Nephron (organoid): ENCODE measurements at regions not wholly inside any gene's neighbourhood (a gene's known extent, or its start where the extent isn't known, plus 50 kb on each side); places are given as distances from the start of the nearest gene placed in this dataset.

ENCODE experiments used
- H3K27ac Mint-ChIP-seq, 3 experiments: 2 replicates each; pipeline ENCODE4 v1.8.0; 2020; ENCODE audit warnings: mixed read lengths in 3 of 3, mild to moderate bottlenecking in 2 of 3, moderate library complexity in 1 of 3
- H3K27me3 Mint-ChIP-seq: 2 replicates; pipeline ENCODE4 v1.8.0; 2021; ENCODE audit warnings: low read depth, mild to moderate bottlenecking, moderate library complexity, mixed read lengths
- H3K36me3 Mint-ChIP-seq: 2 replicates; pipeline ENCODE4 v1.8.0; 2020; ENCODE audit warnings: low read depth, mixed read lengths
- H3K4me1 Mint-ChIP-seq: 2 replicates; pipeline ENCODE4 v1.8.0; 2020; ENCODE audit warnings: mixed read lengths
- H3K4me3 Mint-ChIP-seq, 3 experiments: 2 replicates each; pipeline ENCODE4 v1.8.0; 2020; ENCODE audit warnings: mild to moderate bottlenecking in 3 of 3, mixed read lengths in 3 of 3, moderate library complexity in 2 of 3
- H3K9me3 Mint-ChIP-seq: 2 replicates; pipeline ENCODE4 v1.8.0; 2020; ENCODE audit warnings: mixed read lengths
- TF ChIP-seq, protein P1 (sequence below), 3 experiments: fragments of 200-600 bp; sonication (generic); IDR thresholded peaks; one replicate each; pipeline ENCODE4 v1.5.0; 2021; ENCODE audit warnings: antibody characterized with exemption in 3 of 3; ENCODE audit not compliant: unreplicated experiment in 3 of 3

DNA sequence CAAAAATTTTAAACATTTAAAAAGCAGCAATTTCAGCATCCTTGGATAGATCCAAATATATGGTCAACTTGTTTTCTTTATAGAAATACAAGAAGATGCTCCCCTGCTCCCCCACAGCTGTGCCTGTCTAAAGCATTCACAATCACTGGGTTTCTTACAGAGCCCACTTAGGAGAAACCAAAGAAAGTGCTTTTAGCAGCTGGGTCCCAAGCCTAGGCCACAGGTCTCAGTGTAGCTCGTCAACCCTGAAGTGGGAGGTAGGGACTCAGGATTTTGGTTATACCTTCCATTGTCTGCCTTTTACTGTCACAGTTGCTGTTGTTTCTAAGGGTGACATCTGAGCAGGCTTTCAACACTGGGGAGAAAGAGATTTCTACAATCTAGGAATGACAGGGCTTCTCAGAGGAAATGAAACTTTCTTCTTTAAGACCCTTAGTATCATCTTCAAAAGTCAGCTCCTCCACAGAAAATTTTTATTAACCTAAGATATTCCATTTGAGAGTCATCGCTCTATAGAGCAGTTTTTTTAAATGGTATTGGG is 199.3 kb upstream of the CMC1 start:
- no peaks in the 10 kb centered on the region for H3K9me3 Mint-ChIP-seq

DNA sequence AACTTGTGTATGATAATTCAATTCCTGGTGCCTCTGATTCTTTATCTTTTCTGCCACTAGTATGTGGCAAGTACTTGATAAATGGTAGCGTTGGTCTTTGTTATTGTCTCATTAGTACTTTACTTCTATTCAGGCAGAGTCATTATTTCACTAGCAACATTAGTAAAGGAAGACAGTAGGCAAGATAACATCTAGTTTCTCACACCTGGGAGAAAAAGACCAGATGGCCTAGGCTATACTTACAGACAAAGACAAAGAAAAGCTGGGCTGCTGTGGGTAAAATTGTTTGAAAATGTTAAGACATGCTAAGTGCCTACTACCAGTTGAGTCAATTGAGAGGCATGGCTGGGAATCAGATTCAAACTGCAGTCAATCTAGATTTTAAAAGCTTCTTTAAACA is 198.7 kb upstream of the CMC1 start:
- Mint-ChIP-seq H3K9me3 (no peaks in the 10 kb centered on the region), H3K4me1 (no peaks in the 10 kb centered on the region), H3K36me3 (no peaks in the 10 kb centered on the region), H3K27me3 (no peaks in the 10 kb centered on the region), H3K4me3 (no peak overlapping the region), H3K27ac (no peak overlapping the region)
- TF ChIP-seq, protein P1, sequence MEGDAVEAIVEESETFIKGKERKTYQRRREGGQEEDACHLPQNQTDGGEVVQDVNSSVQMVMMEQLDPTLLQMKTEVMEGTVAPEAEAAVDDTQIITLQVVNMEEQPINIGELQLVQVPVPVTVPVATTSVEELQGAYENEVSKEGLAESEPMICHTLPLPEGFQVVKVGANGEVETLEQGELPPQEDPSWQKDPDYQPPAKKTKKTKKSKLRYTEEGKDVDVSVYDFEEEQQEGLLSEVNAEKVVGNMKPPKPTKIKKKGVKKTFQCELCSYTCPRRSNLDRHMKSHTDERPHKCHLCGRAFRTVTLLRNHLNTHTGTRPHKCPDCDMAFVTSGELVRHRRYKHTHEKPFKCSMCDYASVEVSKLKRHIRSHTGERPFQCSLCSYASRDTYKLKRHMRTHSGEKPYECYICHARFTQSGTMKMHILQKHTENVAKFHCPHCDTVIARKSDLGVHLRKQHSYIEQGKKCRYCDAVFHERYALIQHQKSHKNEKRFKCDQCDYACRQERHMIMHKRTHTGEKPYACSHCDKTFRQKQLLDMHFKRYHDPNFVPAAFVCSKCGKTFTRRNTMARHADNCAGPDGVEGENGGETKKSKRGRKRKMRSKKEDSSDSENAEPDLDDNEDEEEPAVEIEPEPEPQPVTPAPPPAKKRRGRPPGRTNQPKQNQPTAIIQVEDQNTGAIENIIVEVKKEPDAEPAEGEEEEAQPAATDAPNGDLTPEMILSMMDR (IDR thresholded peaks at IDR 0.05; ENCODE audit: unreplicated experiment in 3 of 3): no peak

More for the DNA sequence above, 199.3 kb upstream of the CMC1 start:
- Mint-ChIP-seq H3K4me1 (no peaks in the 10 kb centered on the region), H3K36me3 (no peaks in the 10 kb centered on the region), H3K27me3 (no peaks in the 10 kb centered on the region), H3K27ac (no peak overlapping the region), H3K4me3 (no peak overlapping the region)
- TF ChIP-seq, protein P1 (IDR thresholded peaks at IDR 0.05; ENCODE audit: unreplicated experiment in 3 of 3): no peak

DNA sequence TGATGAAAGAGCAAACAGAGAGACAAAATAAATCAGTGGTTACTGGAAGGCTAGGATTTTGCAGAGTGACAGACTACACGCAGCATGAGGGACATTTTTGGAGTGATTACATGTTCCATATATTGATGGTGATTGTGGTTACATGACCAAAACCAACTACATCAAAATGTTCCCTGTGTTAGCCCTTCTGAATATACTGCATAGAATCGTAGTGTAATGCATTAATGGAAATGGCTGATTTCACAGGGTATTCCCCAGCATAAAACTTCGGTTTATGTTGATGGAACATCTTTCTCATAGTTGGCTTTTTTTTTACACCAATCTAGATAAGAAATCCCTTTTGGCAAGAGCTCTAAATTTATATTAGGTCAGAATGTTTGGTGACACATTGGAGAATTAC is 191.3 kb upstream of the CMC1 start:
- Mint-ChIP-seq H3K4me1 (no peaks in the 10 kb centered on the region), H3K36me3 (no peaks in the 10 kb centered on the region), H3K4me3 (no peak overlapping the region), H3K27ac (no peak overlapping the region), H3K27me3 (no peaks in the 10 kb centered on the region), H3K9me3 (no peaks in the 10 kb centered on the region)
- TF ChIP-seq, protein P1 (IDR thresholded peaks at IDR 0.05; ENCODE audit: unreplicated experiment in 3 of 3): no peak

DNA sequence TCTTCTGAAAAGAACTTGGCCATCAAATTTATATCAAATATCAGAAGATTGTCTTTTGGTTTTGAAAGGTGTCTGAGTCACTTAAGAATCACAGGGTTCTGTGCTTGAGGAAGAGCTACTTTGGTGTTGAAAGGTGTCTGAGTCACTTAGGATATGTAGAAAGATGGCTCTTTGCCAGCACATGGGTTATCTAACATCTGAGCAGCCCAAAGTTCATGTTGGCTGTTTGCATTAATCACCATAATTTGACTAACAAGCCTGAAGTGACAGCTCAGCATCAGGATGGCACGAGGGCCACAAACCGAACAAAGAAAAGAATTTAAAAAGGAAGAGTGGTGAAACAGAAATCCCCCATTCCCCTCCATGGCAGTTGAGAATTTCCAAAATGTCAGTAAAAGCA is 190.5 kb upstream of the CMC1 start:
- H3K9me3 Mint-ChIP-seq: no peaks in the 10 kb centered on the region
- H3K4me3 Mint-ChIP-seq: no peak overlapping the region
- no peak overlapping the region for H3K27ac Mint-ChIP-seq
- H3K27me3 Mint-ChIP-seq: no peaks in the 10 kb centered on the region
- no peaks in the 10 kb centered on the region for H3K36me3 Mint-ChIP-seq
- no peaks in the 10 kb centered on the region for H3K4me1 Mint-ChIP-seq
- TF ChIP-seq, protein P1 (IDR thresholded peaks at IDR 0.05; ENCODE audit: unreplicated experiment in 3 of 3): no peak

DNA sequence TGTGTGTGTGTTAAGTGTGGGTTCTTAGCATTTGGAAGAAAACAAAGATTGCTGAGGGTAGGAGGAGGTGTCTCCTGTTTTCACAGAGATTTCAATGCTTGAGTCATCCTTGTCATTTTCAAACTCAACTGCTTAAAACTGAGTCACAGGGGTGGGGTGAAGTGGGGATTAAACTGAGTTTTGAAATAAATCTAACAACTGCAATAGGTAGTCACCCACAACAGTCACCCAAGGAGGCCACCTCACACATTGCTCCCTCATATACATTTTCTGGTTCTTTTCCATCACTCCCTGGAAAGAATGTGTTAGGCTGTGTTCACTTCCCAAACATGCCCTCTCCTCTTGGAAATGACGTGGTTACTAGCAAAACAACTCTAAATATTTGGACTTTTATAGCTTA is 187.7 kb upstream of the CMC1 start:
- peaks cover 3% of the 10 kb centered on the region for H3K9me3 Mint-ChIP-seq
- no peak overlapping the region for H3K27ac Mint-ChIP-seq
- H3K36me3 Mint-ChIP-seq: no peaks in the 10 kb centered on the region
- no peak overlapping the region for H3K4me3 Mint-ChIP-seq
- no peaks in the 10 kb centered on the region for H3K4me1 Mint-ChIP-seq
- TF ChIP-seq, protein P1 (IDR thresholded peaks at IDR 0.05; ENCODE audit: unreplicated experiment in 3 of 3): no peak
- no peaks in the 10 kb centered on the region for H3K27me3 Mint-ChIP-seq

DNA sequence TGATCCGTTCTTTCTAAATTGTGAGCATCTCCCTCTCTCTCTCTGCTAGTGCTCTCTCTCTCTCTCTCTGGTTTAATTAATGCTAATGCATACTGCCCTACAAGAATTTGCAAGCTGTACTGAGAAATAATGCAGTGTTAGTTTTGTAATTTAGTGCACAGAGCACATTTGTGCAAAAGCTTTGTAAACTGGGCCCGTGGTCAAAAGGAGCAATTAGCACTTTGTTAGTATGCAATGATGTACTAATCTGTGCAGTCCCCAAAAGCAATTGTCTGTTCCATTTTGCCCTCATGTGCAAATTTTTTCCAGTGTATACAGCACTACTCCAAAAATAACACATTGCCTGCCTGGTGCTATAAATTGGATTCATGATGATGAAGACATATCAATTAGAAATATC is 184.6 kb upstream of the CMC1 start:
- Mint-ChIP-seq H3K4me1 (no peaks in the 10 kb centered on the region), H3K27me3 (no peaks in the 10 kb centered on the region), H3K4me3 (no peak overlapping the region), H3K27ac (no peak overlapping the region), H3K36me3 (no peaks in the 10 kb centered on the region), H3K9me3 (peaks cover 7% of the 10 kb centered on the region)
- TF ChIP-seq, protein P1 (IDR thresholded peaks at IDR 0.05; ENCODE audit: unreplicated experiment in 3 of 3): no peak
